GM23338 (cell line): ENCODE measurements at regions not wholly inside any gene's neighbourhood (a gene's known extent, or its start where the extent isn't known, plus 50 kb on each side); places are given as distances from the start of the nearest gene placed in this dataset.

Experiments
- ATAC-seq: fragments of 200-7000 bp; cut with Tn5 transposase; 3 replicates; pipeline ENCODE4 v1.9.1; 2020
- DNase-seq: peaks from one replicate; pipeline ENCODE4 v3.0.0-alpha.2; 2015; ENCODE audit warnings: low spot score
- H2AFZ ChIP-seq: fragments of 200-600 bp; sonication (generic); 2 replicates; pipeline ENCODE4 v1.8.0; 2016; ENCODE audit warnings: antibody characterized with exemption, mild to moderate bottlenecking, moderate library complexity
- H3F3A ChIP-seq: fragments of 200-600 bp; sonication (generic); replicated peaks from 2 replicates; pipeline ENCODE4 v1.8.0; 2017; ENCODE audit warnings: antibody characterized with exemption, mixed run types, low read depth
- H3K27ac ChIP-seq: fragments of 200-600 bp; sonication (generic); 2 replicates; pipeline ENCODE4 v1.6.1; 2016; ENCODE audit warnings: low read depth
- H3K27me3 ChIP-seq: fragments of 200-600 bp; sonication (generic); 2 replicates; pipeline ENCODE4 v1.8.0; 2016; ENCODE audit warnings: mild to moderate bottlenecking, mixed run types, moderate library complexity; ENCODE audit not compliant: insufficient read depth
- H3K36me3 ChIP-seq: fragments of 200-600 bp; sonication (generic); 2 replicates; pipeline ENCODE4 v1.8.0; 2016; ENCODE audit warnings: mild to moderate bottlenecking; ENCODE audit not compliant: insufficient read depth
- H3K4me1 ChIP-seq: fragments of 200-600 bp; sonication (generic); 2 replicates; pipeline ENCODE4 v1.8.0; 2016; ENCODE audit warnings: mild to moderate bottlenecking, moderate library complexity; ENCODE audit not compliant: insufficient read depth
- H3K4me2 ChIP-seq: fragments of 200-600 bp; sonication (generic); 2 replicates; pipeline ENCODE4 v1.7.1; 2017; ENCODE audit warnings: mixed run types
- H3K4me3 ChIP-seq: fragments of 200-600 bp; sonication (generic); 2 replicates; pipeline ENCODE4 v1.6.1; 2016; ENCODE audit warnings: mixed run types
- H3K79me2 ChIP-seq: fragments of 200-600 bp; sonication (generic); replicated peaks from 2 replicates; pipeline ENCODE4 v1.8.0; 2017; ENCODE audit warnings: mild to moderate bottlenecking; ENCODE audit not compliant: insufficient read depth
- H3K9me2 ChIP-seq: fragments of 200-600 bp; sonication (generic); 2 replicates; pipeline ENCODE4 v1.8.0; 2017; ENCODE audit not compliant: insufficient read depth
- H4K20me1 ChIP-seq: fragments of 200-600 bp; sonication (generic); replicated peaks from 2 replicates; pipeline ENCODE4 v1.8.0; 2017; ENCODE audit warnings: mild to moderate bottlenecking; ENCODE audit not compliant: insufficient read depth
- H3K27ac Mint-ChIP-seq: 2 replicates; pipeline ENCODE4 v1.8.0; 2020; ENCODE audit warnings: inconsistent platforms, mild to moderate bottlenecking, moderate library complexity, mixed read lengths
- H3K27me3 Mint-ChIP-seq: 3 replicates; pipeline ENCODE4 v1.8.0; 2022; ENCODE audit warnings: low read depth, mild to moderate bottlenecking, moderate library complexity, mixed read lengths, inconsistent platforms; ENCODE audit not compliant: insufficient read depth, poor library complexity
- H3K36me3 Mint-ChIP-seq: 3 replicates; pipeline ENCODE4 v1.8.0; 2021; ENCODE audit warnings: low read depth, mild to moderate bottlenecking, inconsistent platforms, moderate library complexity, mixed read lengths
- H3K4me1 Mint-ChIP-seq: 3 replicates; pipeline ENCODE4 v1.8.0; 2020; ENCODE audit warnings: mild to moderate bottlenecking, inconsistent platforms, mixed read lengths
- H3K4me3 Mint-ChIP-seq: 3 replicates; pipeline ENCODE4 v1.8.0; 2021; ENCODE audit warnings: moderate library complexity, mild to moderate bottlenecking, inconsistent platforms, mixed read lengths
- H3K9me3 Mint-ChIP-seq: 3 replicates; pipeline ENCODE4 v1.8.0; 2020; ENCODE audit warnings: moderate library complexity, mild to moderate bottlenecking, inconsistent platforms, mixed read lengths
- CREB1 ChIP-seq: fragments of 250-450 bp; sonication (Bioruptor Pico); IDR thresholded peaks from 2 replicates; pipeline ENCODE4 v1.5.0; 2020; ENCODE audit warnings: low read depth, mild to moderate bottlenecking, moderate library complexity
- CTCF ChIP-seq, 2 experiments: fragments of 200-600 bp in 1 of 2; sonication (generic) in 1 of 2; conservative IDR thresholded peaks; 2 replicates each; pipeline versions ENCODE4 v1.5.1 to v1.6.1; 2016 to 2017; ENCODE audit warnings: antibody characterized with exemption in 2 of 2, low read depth in 2 of 2, mild to moderate bottlenecking in 2 of 2, moderate library complexity in 1 of 2
- ETS1 ChIP-seq: IDR thresholded peaks from 2 replicates; pipeline ENCODE4 v1.6.1; 2016; ENCODE audit warnings: antibody characterized with exemption
- EZH2 ChIP-seq: fragments of 200-600 bp; sonication (generic); IDR thresholded peaks from one replicate; pipeline ENCODE4 v1.8.0; 2017; ENCODE audit warnings: antibody characterized with exemption, mild to moderate bottlenecking, low read depth; ENCODE audit not compliant: unreplicated experiment
- EZH2phosphoT487 ChIP-seq: fragments of 200-600 bp; sonication (generic); IDR thresholded peaks from one replicate; pipeline ENCODE4 v1.8.1; 2018; ENCODE audit warnings: antibody characterized with exemption; ENCODE audit not compliant: unreplicated experiment
- JUNB ChIP-seq: IDR thresholded peaks from one replicate; pipeline ENCODE4 v1.6.1; 2016; ENCODE audit warnings: antibody characterized with exemption; ENCODE audit not compliant: unreplicated experiment
- NANOG ChIP-seq: IDR thresholded peaks from 2 replicates; pipeline ENCODE4 v1.6.1; 2016; ENCODE audit warnings: antibody characterized with exemption, borderline replicate concordance
- POLR2AphosphoS5 ChIP-seq: IDR thresholded peaks from 2 replicates; pipeline ENCODE4 v1.6.1; 2016; ENCODE audit warnings: antibody characterized with exemption, low read depth
- REST ChIP-seq: IDR thresholded peaks from one replicate; pipeline ENCODE4 v1.6.1; 2018; ENCODE audit warnings: antibody characterized with exemption; ENCODE audit not compliant: unreplicated experiment
- STAT1 ChIP-seq: IDR thresholded peaks from one replicate; pipeline ENCODE4 v1.6.1; 2016; ENCODE audit warnings: antibody characterized with exemption; ENCODE audit not compliant: unreplicated experiment
- ZNF114 ChIP-seq: fragments of 250-450 bp; sonication (Bioruptor Pico); IDR thresholded peaks from 2 replicates; pipeline ENCODE4 v1.5.0; 2020; ENCODE audit warnings: mild to moderate bottlenecking, moderate library complexity
- ZNF331 ChIP-seq: fragments of 250-450 bp; sonication (Bioruptor Pico); IDR thresholded peaks from 2 replicates; pipeline ENCODE4 v1.5.0; 2020; ENCODE audit warnings: low read depth, mild to moderate bottlenecking, moderate library complexity
- ZNF462 ChIP-seq: fragments of 250-450 bp; sonication (Bioruptor Pico); IDR thresholded peaks from 2 replicates; pipeline ENCODE4 v1.5.0; 2020; ENCODE audit warnings: mild to moderate bottlenecking, moderate library complexity

GRCh38 chr7:113283861-113284260 lies 165.5 kb upstream of the SMIM30 start:
- ATAC-seq, result no peak
- H3K79me2 ChIP-seq, result no peaks in the 10 kb centered on the region
- H3K4me3 Mint-ChIP-seq, result no peak overlapping the region
- no peaks in the 10 kb centered on the region for H3K4me1 ChIP-seq
- H3K4me1 Mint-ChIP-seq, result no peaks in the 10 kb centered on the region
- no peaks in the 10 kb centered on the region for H3K27me3 ChIP-seq
- no peaks in the 10 kb centered on the region for H3K27me3 Mint-ChIP-seq
- no peak overlapping the region for H2AFZ ChIP-seq
- H3F3A ChIP-seq, result no peaks in the 10 kb centered on the region
- TF ChIP-seq ETS1 (no peak), ZNF331 (CRISPR knock-in tag) (no peak), ZNF462 (CRISPR knock-in tag) (no peak), REST (no peak), STAT1 (no peak), CTCF (conservative IDR thresholded peaks at IDR 0.05; ENCODE audit: low read depth in 2 of 2) (no peak), CREB1 (CRISPR knock-in tag) (no peak), ZNF114 (CRISPR knock-in tag) (no peak), NANOG (no peak), POLR2AphosphoS5 (no peak), JUNB (no peak), EZH2 (no peak), EZH2phosphoT487 (no peak)
- no peaks in the 10 kb centered on the region for H3K9me2 ChIP-seq
- no peaks in the 10 kb centered on the region for H4K20me1 ChIP-seq
- no peak overlapping the region for H3K27ac ChIP-seq
- no peak for DNase-seq
- H3K27ac Mint-ChIP-seq, result no peak overlapping the region
- no peak overlapping the region for H3K4me3 ChIP-seq
- H3K9me3 Mint-ChIP-seq, result no peaks in the 10 kb centered on the region; the same call in 2 of the 3 replicates
- no peak overlapping the region for H3K4me2 ChIP-seq
- H3K36me3 ChIP-seq, result no peaks in the 10 kb centered on the region
- no peaks in the 10 kb centered on the region for H3K36me3 Mint-ChIP-seq
